LNCaP clone FGC (cell line): ENCODE measurements at regions not wholly inside any gene's neighbourhood (a gene's known extent, or its start where the extent isn't known, plus 50 kb on each side); places are given as distances from the start of the nearest gene placed in this dataset.

Source experiments
- DNase-seq: peaks from one replicate; pipeline ENCODE4 v3.0.0-alpha.2; 2011; ENCODE audit warnings: low read depth
- H3K4me3 ChIP-seq: 2 replicates; pipeline ENCODE4 v1.5.1; 2011; ENCODE audit warnings: mild to moderate bottlenecking, low read depth, low read length, control low read depth
- CTCF ChIP-seq: IDR thresholded peaks from 2 replicates; pipeline ENCODE4 v1.5.1; 2012; ENCODE audit warnings: mild to moderate bottlenecking; ENCODE audit not compliant: control insufficient read depth, insufficient read depth; ENCODE audit errors: extremely low read depth

- no peak for DNase-seq
- no peak overlapping the region for H3K4me3 ChIP-seq
- TF ChIP-seq CTCF = no peak
These were observed 79.0 kb upstream of the DAP start for GRCh38 chr5:10839916-10840599.

- H3K4me3 ChIP-seq = no peak overlapping the region
- no peak for TF ChIP-seq CTCF
- DNase-seq = no peak
These were observed 78.1 kb upstream of the DAP start for GRCh38 chr5:10839118-10839517.

GRCh38 chr5:10838038-10838437 lies 77.0 kb upstream of the DAP start:
- H3K4me3 ChIP-seq = no peak overlapping the region
- no peak for TF ChIP-seq CTCF
- no peak for DNase-seq

GRCh38 chr5:10836986-10837385 lies 76.0 kb upstream of the DAP start:
- no peak overlapping the region for H3K4me3 ChIP-seq
- no peak for DNase-seq
- no peak for TF ChIP-seq CTCF

- TF ChIP-seq CTCF = no peak
- H3K4me3 ChIP-seq = no peak overlapping the region
- no peak for DNase-seq
These were observed 73.7 kb upstream of the DAP start for GRCh38 chr5:10834695-10835094.

- no peak overlapping the region for H3K4me3 ChIP-seq
- DNase-seq = no peak
- TF ChIP-seq CTCF = no peak
These were observed 72.0 kb upstream of the DAP start for GRCh38 chr5:10832987-10833386.

- no peak for DNase-seq
- TF ChIP-seq CTCF = no peak
- H3K4me3 ChIP-seq = no peak overlapping the region
These were observed 71.4 kb upstream of the DAP start for GRCh38 chr5:10832421-10832820.
